Stimulated activated CD4-positive, alpha-beta T cell treated with anti-CD3 and anti-CD28 coated beads, Interleukin-12 subunit alpha, Interleukin-12 subunit beta, amount 100 ng/mL, for 24 hours (primary cell): ENCODE measurements at regions not wholly inside any gene's neighbourhood (a gene's known extent, or its start where the extent isn't known, plus 50 kb on each side); places are given as distances from the start of the nearest gene placed in this dataset.
A peak's percentile ranks its signal among the peaks of the same experiment; 100 is the strongest.

ENCODE experiments used
- DNase-seq, 2 experiments: peaks; one replicate each; pipeline ENCODE4 v3.0.0-alpha.2; 2020; ENCODE audit warnings: low read depth in 2 of 2

DNA sequence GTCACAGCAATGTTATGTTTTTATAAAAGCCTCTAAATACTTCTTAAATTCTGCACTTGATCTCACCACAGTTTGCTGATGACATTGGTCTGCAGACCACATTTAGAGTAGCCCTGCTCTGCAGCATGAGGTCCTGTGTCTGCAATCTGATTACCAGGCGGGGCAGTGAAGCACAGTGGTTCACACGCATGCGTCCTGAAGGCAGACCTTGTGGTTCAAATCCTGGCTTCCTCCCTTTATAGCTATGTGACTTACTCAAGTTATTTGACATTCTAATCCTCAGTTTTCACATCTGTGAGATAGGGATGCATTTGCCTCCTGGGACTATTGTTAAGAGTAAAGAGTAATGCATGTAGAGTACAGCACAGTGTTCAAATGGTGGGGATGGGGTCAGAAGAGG, 50.3 kb downstream of the BMAL2 start:
- no peak for DNase-seq

DNA sequence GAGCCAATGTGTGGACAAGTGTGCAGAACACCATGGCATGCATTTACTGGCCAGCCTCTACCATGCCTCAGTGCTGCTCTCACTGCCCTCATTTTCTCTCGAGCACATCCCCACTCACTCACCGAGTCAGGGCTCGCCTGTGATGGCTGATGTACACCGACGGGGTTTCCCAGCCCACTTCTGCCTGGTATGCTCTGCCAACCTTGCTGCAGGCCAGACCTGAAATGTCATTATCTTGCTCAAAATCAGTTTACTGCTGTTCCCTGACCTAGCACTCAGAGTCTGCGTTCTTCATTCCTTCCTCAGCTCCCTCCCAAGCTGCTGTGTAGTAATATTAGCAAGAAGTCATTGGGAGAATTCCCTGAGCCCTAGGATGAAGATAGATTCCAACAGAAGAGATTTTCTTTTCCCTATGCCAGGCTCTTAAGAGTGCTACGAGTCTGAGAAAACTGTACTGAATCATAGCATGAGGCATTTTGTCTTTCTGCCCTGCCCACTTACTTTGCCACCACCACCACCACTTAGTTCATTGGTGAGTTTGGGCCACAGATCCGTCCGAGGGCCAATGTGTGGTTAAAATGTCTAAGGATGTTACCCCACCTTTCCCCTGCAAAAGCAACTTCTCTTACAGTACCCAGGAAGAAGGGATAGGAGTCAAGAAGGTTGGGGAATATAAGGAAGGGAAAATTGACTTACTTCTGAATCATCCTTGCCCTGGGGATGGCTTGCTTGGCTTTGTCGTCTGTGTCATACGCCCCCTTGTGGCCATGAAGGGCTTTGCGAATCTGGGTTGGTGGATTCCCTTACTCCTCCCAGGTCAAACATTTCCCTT, 51.0 kb downstream of the BMAL2 start:
- DNase-seq: peak; percentile 24 to 68

DNA sequence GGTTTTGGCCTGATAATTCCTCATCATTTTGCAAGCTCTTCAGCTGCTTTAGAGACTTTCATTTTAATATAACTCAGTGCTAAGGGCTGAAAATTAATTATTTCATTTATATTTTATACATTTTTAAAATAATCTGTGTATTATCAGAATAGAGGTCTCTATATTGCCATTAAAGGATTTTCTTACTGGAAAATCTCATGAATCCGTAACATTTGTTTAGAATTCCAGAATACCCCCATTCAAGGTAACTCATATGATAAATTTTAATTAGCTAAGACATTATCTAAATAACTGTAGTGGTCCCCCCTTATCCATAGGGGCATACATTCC, 51.6 kb downstream of the BMAL2 start:
- DNase-seq: no peak

DNA sequence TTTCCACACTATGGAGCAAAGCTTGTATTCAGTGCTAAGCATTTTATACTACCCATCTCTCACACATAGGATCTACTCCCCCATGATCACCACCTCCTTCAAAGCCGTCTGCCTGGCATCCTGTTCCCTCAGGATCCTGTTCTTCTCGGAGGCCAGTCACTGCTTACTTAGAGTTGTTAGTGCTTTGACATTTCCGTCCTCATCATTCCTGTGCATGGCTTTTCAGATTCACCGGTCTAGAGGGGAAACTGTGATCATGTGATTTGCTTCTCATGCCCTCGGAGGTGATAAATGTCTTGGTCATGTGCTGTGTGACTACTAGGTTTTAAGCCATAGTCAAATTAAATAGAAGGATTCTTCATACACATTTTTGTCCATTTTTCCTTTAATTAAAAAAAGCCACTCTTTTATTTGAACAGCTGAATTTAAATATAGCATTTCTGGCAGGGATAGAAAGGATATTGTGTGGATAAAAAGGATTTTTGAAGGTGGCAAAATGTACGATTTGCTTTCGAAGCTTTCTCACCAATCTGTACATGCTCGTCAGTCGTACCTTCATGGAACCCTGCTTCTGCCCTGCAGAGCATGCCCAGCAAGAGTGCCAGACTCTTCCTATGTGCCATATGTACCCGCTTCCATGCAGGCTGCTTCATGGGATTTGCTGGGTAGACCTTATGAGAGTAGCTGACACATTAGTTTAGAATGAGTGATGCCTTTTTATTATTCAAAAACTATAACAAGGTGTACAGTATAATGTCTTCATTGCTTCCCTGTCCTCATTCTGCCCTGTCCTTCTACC, 53.3 kb downstream of the BMAL2 start:
- DNase-seq: no peak

DNA sequence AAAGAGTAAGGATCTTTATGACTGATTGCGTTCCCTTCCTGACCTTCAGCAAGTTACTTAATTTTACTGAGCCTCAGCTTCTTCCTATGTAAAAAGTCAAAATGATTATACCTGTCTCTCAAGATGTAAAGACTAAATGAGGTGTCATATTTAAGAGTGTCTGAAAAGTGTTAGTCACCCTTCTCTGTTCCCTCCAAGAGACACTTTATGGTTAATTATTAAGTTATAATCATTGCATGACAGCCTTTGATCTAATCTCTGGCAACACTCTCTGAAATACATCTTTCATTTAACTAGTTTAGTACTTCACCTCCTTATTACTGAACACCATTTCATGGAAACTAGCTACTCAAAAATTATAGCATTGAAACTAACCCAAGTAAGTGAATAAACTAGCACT, 54.8 kb downstream of the BMAL2 start:
- no peak for DNase-seq

DNA sequence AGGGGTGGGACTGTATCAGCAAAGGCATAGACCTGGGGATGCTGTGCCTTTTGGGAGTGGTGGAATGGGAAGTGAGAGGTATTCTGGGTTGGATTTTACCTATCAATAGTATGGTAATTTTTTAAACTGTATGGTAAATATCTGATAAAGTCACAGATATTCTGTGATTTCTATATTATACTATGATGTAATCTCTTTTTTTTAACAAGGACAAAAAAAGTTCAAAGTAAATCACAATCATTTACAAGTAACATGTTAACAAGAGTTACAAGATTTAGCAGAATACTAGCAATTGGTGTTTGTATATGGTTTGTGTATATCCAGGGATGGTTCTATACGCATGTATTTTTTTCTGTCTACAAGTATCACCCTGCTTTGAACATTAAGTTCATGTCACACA, 56.0 kb downstream of the BMAL2 start:
- no peak for DNase-seq

DNA sequence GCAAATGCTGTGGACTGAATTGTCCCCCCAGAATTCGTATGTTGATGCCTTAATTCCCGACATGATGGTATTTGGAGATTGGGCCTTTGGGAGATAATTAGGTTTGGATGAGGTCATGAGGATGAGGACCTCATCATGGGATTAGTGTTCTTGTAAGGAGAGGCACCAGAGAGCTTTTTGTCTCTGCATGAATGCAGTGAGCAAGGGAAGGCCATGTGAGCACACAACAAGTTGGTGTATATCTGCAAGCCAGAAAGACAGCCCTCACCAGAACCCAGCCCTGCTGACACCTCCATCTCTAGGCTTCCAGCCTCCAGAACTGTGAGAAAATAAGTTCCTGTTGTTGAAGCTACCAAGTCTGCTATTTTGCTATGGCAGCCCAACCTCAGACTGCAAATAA, 51.9 kb upstream of the SMCO2 start:
- no peak for DNase-seq

DNA sequence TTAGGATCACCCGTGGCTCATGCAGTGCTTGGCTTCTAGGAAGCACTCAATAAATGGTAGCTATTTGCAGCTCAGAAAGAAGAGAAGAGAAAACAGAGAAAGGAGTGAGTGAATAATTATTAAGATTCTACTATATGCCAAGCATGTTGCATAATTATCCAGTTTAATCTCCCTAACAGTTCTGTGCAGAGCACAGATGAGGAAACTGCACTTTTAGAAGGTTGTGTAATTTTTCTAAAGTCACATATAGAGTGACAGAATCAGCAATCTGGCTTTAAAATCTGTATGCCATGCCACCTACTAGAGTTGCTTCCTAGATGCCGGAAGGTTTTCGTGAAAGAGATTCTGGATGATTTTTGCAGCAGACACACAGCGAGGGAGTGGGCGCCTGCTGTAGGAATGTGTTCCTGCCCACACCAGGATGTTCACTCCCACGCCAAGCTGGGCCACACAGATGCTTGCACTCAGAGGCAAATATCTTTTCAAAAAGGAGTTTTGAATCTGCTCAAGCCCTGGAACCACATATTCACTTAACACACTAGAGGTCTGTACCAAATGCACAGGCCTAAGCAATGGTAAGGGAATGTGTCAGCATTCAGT, 50.2 kb upstream of the SMCO2 start:
- no peak for DNase-seq
